Astrocyte of the hippocampus (primary cell): ENCODE measurements at regions not wholly inside any gene's neighbourhood (a gene's known extent, or its start where the extent isn't known, plus 50 kb on each side); places are given as distances from the start of the nearest gene placed in this dataset.
"Not testable (repeated sequence)": the region's sequence is repeated elsewhere in the genome, so short reads cannot be mapped to it uniquely, and the experiment has no call there.

Experiments
- DNase-seq: peaks from one replicate; pipeline ENCODE4 v3.0.0; 2011; ENCODE audit warnings: low read depth, low spot score

DNA sequence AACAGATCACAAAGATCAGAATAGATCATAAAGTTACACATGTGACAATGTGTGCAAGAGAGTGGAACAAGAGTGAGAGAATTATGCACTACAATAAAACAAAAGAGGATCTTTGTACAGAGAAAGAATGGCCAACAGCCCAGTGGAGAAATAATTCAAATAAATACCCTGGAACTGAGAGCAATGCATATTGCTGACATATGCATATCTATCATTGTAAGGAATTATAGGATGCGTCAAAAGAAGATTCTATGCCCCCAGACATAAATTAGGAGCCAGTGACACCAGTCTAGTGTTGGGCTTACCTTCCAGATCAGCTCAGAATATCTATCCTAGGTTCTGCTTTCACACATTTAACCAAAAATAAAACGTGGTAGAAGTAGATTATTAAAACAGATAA lies 320.1 kb upstream of the VCX start:
- no peak for DNase-seq

DNA sequence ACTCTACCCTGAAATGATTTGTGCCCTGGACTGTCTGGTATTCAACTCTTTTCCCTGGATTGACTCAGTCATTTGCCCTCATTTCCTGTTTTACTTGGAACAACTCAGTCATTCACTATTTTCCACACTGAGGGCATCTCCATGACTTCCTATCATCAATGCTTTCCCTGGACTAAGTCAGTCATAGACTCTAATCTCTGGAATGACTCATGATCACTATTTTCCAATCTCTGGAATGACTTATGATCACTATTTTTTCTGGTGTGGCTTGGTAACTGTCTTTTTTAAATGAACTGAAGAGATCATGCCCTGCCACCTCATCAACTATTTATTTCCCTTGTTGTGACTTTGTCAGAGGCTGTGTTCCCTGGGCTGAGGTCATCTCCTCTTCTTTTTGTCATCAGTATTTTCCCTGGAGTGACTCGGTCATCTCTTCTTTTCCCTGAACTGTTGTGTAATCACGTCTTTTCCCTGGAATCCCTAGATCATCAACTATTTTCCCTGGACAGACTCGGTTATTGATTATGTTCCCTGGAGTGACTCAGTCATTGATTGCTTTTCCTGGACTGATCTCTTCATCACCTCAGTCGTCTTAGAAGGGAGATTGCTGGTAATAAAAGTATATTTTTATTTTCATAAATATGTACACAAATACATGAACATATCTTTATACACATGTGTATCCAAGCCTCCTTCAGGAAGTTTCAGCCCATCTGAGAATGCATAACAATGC lies 327.1 kb upstream of the VCX start:
- peak; percentile 5 for DNase-seq

GRCh38 chrX:7514871-7515599 lies 327.9 kb upstream of the VCX start:
- DNase-seq: peak; percentile 1

- DNase-seq: no peak
Observed at GRCh38 chrX:7512845-7513244, 330.1 kb upstream of the VCX start.

DNA sequence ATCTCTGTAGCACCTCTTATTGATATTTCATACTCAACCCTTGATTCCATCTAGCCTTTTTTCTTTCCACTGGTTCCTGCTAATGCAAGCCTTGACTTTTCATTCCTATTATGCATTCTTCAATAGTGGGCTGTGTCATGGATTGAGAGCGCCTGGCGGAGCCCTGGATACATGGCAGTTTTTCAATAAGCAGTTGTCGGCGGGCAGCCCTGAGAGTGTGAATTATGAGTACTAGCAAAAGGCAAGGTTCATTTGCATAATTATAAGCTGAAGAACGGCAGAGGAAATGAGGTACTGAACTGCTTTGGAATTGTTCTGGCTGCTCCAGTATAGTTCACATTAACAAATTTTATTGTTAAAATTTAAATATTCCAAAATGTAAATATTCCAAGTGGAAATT lies 339.7 kb upstream of the VCX start:
- DNase-seq: no peak

GRCh38 chrX:7500386-7500785 lies 342.6 kb upstream of the VCX start:
- DNase-seq: no peak

- DNase-seq: no peak
Observed at GRCh38 chrX:7486505-7486904, 338.6 kb upstream of the PUDP start.

GRCh38 chrX:7485061-7485460 lies 337.1 kb upstream of the PUDP start:
- no peak for DNase-seq

- DNase-seq: no peak
Observed at GRCh38 chrX:7480721-7481120, 332.8 kb upstream of the PUDP start.

DNA sequence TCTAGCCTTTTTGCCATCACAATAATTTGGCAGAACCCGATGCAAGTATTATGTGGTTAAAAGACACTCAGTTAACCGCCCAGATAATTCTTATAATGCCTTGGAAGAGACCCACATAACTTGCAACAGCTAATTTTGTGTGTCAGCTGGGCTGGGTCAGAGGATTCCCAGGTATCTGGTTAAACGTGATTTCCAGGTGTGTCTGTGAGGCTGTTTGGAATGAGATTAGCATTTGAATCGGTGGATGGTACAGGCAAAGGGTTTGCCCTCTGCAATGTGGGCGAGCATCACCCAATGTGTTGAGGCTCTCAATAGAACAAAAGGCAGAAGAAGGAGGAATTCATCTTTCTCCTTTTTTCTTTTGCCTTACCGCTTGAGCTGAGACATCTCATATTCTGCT lies 314.2 kb upstream of the PUDP start:
- no peak for DNase-seq

- not testable (repeated sequence) for DNase-seq
Observed at GRCh38 chrX:7461051-7461450, 313.1 kb upstream of the PUDP start.

GRCh38 chrX:7447801-7448499 lies 300.0 kb upstream of the PUDP start:
- no peak for DNase-seq

DNA sequence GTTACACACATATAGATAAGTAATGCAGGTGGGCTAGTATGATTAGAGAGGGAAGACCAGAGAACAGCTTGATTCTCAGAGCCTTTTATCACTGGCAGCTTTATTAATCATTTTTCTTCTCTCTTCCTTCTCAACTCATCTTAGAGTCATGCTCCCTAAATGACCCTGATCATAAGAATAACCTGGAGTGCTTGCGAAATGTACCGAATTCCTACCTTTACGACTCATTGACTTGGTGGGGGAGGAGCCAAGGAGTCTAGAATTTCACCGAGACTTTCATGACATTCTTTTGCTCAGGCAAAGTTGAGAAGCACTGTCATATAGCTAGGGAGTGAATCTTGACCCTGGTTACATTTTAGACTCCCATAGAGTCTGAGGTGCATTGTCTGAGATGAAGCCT lies 298.9 kb upstream of the PUDP start:
- DNase-seq: no peak

- DNase-seq: no peak
Observed at GRCh38 chrX:7444967-7445366, 297.0 kb upstream of the PUDP start.

GRCh38 chrX:7441586-7441985 lies 293.6 kb upstream of the PUDP start:
- no peak for DNase-seq

DNA sequence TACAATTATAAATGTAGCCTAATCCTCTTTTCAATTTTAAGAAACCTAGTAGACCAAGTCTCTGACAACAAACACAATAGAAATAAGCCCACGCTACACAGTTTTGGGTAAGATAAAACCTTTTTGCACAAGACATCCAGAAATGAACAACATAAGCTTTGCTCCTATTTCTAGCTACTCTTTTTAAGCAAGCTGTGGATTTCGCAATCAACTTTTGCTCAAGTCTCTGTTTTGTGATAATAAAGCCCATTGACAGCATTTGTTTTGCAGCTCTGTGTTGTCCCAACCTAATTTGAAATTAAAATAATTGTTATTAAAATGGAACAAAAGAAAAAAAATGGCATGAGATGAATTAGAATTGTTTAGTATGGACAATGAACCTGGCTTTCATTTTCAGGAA lies 287.9 kb upstream of the PUDP start:
- no peak for DNase-seq

- DNase-seq: no peak
Observed at GRCh38 chrX:7432901-7433300, 284.9 kb upstream of the PUDP start.

- DNase-seq: no peak
Observed at GRCh38 chrX:7420717-7421116, 272.8 kb upstream of the PUDP start.

GRCh38 chrX:7414753-7415152 lies 266.8 kb upstream of the PUDP start:
- DNase-seq: no peak

DNA sequence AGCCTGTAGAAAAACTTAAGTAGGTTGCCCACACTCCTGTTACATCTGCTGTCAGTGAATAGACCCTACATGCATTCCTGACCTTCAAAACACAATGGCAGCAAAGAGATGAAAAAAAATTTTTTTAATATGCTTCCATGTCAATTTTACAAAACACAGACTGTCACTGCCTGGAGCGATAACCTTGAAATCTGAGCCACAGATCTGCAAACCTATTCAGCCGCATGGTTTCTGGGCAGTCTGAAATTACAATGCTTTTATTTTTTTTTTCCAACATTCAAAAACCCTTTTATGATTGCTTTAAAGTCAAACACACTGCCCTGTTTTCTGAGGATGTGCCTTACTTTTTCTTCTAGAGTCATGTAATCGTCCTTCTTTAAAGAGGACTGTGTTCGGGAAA lies 264.9 kb upstream of the PUDP start:
- no peak for DNase-seq

GRCh38 chrX:7409866-7410265 lies 261.9 kb upstream of the PUDP start:
- no peak for DNase-seq

- no peak for DNase-seq
Observed at GRCh38 chrX:7399373-7399772, 251.4 kb upstream of the PUDP start.

DNA sequence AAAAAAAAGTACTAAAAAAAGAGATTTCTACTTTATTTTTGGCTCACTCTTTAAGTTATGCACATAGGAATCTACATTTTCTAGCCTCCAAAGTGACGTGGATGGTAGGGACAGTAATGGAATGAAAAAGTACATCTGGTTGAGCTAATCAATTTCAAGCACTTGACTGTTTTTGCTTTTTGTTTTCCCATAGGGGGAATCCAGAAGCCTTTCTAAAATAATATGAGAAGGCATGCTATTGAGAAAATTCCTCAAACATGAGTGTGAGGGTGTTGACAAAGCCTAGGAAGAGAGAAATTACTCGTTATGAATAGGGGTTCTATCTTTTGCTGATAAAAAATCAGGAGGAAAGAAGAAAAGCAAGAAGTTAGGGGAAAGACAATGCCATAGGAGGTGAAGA lies 242.5 kb upstream of the PUDP start:
- DNase-seq: no peak
